Ishikawa (cell line): ENCODE measurements at regions not wholly inside any gene's neighbourhood (a gene's known extent, or its start where the extent isn't known, plus 50 kb on each side); places are given as distances from the start of the nearest gene placed in this dataset.

Source experiments
- CEBPB ChIP-seq: IDR thresholded peaks from 2 replicates; pipeline ENCODE4 v1.6.1; 2012
- CREB1 ChIP-seq: IDR thresholded peaks from 2 replicates; pipeline ENCODE4 v1.6.1; 2012; ENCODE audit warnings: low read depth
- EGR1 ChIP-seq: IDR thresholded peaks from 2 replicates; pipeline ENCODE4 v1.6.1; 2012
- EP300 ChIP-seq: IDR thresholded peaks from 2 replicates; pipeline ENCODE4 v1.6.1; 2012; ENCODE audit warnings: borderline replicate concordance
- FOXM1 ChIP-seq: IDR thresholded peaks from 2 replicates; pipeline ENCODE4 v1.6.1; 2012; ENCODE audit warnings: low read depth, borderline replicate concordance
- NFIC ChIP-seq: IDR thresholded peaks from 2 replicates; pipeline ENCODE4 v1.6.1; 2012
- RAD21 ChIP-seq: IDR thresholded peaks from 2 replicates; pipeline ENCODE4 v1.6.1; 2012; ENCODE audit warnings: low read depth
- REST ChIP-seq: IDR thresholded peaks from 2 replicates; pipeline ENCODE4 v1.6.1; 2012; ENCODE audit warnings: low read depth, mild to moderate bottlenecking
- TAF1 ChIP-seq: IDR thresholded peaks from 2 replicates; pipeline ENCODE4 v1.6.1; 2012; ENCODE audit warnings: low read depth, mild to moderate bottlenecking
- TCF12 ChIP-seq: IDR thresholded peaks from 2 replicates; pipeline ENCODE4 v1.6.1; 2012; ENCODE audit warnings: low read depth
- TEAD4 ChIP-seq: IDR thresholded peaks from 2 replicates; pipeline ENCODE4 v1.6.1; 2012
- USF1 ChIP-seq: IDR thresholded peaks from 2 replicates; pipeline ENCODE4 v1.6.1; 2012
- YY1 ChIP-seq: IDR thresholded peaks from 2 replicates; pipeline ENCODE4 v1.6.1; 2012; ENCODE audit warnings: low read depth
- ZBTB7A ChIP-seq: IDR thresholded peaks from 2 replicates; pipeline ENCODE4 v1.6.1; 2012; ENCODE audit warnings: low read depth
- TF ChIP-seq, protein P1 (sequence below): IDR thresholded peaks from 2 replicates; pipeline ENCODE4 v1.6.1; 2012

DNA sequence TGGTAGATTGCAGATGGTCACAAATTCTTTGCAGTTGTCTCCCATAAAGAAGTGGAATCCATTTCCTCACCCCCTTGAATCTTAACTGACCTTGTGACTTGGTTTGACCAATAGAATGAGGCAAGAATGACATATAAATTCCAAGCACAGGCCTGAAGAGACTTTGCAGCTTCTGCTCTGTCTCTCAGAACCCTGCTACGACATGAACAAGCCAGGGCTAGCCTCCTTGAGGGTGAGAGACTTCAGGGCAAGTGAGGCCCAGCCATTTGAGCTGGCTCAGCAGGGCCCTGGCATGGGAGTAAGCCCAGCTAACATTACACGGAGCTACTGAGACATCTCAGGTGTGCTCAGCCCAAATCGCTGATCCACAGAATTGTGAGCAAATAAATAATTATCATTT is 216.3 kb upstream of the MAN1A1 start:
- TF ChIP-seq EGR1, result no peak
- no peak for TF ChIP-seq REST
- no peak for TF ChIP-seq TCF12
- no peak for TF ChIP-seq USF1

DNA sequence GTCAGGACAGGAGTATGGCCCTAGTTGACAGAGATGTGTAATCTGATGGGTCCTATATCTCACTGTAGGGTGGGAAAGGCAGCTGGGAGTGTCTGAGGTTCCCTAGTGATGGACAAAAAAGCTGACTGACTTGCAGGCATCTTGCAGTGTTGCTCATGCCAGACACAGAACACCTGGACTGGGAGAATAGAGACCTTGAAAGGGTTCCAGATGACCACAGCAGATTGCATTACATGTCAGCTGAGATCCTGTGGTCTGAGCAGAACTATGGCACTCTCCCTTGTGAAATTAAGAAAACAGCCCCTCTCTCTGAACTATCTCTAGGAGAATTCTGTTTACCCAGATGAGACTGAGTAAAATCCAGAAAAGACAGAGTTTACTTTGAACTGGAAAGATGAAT is 212.6 kb upstream of the MAN1A1 start:
- TF ChIP-seq EGR1 (no peak), TAF1 (no peak), EP300 (no peak), USF1 (no peak), NFIC (no peak), TCF12 (no peak), CEBPB (no peak), ZBTB7A (no peak), YY1 (no peak), REST (no peak), CREB1 (no peak), TEAD4 (no peak), RAD21 (no peak)
- TF ChIP-seq, protein P1, sequence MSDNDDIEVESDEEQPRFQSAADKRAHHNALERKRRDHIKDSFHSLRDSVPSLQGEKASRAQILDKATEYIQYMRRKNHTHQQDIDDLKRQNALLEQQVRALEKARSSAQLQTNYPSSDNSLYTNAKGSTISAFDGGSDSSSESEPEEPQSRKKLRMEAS, result no peak

GRCh38 chr6:119559586-119559985 is 210.0 kb upstream of the MAN1A1 start:
- no peak for TF ChIP-seq USF1
- TF ChIP-seq, protein P1, result no peak

DNA sequence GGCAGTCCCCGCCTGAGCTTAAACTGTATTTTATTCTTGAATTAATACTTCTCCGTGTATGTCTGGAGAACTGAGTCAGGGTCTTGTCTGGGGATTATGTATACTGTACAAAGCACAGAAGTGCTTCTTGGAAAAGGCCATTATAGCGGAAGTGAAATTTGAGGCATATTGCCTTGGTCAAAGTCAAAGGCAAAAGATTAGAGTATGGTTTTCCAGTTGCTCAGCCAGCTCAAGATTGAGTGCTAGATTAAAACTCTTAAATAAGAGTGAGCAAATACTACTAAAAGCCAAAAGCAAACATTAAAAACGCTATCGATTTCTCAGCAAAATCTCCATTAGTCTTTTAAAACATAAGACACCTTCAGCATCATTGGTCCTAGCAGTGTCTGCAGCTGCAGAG is 207.7 kb upstream of the MAN1A1 start:
- no peak for TF ChIP-seq CEBPB
- TF ChIP-seq USF1, result no peak
- no peak for TF ChIP-seq ZBTB7A
- TF ChIP-seq EP300, result no peak
- no peak for TF ChIP-seq EGR1
- no peak for TF ChIP-seq FOXM1
- no peak for TF ChIP-seq TAF1
- no peak for TF ChIP-seq NFIC
- no peak for TF ChIP-seq CREB1
- TF ChIP-seq TEAD4, result no peak
- no peak for TF ChIP-seq RAD21
- TF ChIP-seq YY1, result no peak
- TF ChIP-seq TCF12, result no peak
- TF ChIP-seq REST, result no peak
- TF ChIP-seq, protein P1, result no peak

DNA sequence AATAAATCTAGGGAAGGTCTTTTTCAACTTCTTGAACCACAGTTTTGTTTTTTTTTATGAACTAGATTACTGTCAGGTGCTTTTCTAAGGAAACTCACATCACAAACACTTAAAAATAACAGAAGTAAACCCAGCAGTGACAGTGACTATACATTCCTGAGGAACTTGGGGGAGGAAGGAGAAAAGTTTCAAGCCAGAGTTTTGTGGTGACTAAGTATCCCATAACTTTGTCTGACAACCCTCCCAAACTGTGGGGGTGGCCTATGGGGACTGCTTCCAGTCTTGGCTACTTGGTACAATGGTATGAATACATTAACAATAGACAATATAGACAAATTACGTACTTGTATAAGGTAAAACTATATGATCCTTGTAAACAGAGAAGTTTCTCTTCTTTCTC is 202.5 kb upstream of the MAN1A1 start:
- TF ChIP-seq USF1 (no peak), CREB1 (no peak), EGR1 (no peak), NFIC (no peak), CEBPB (no peak), RAD21 (no peak), TCF12 (no peak), REST (no peak), FOXM1 (no peak), TEAD4 (no peak), ZBTB7A (no peak), YY1 (no peak), TAF1 (no peak)
- TF ChIP-seq, protein P1, result no peak
